ENCODE measurements at regions not wholly inside any gene's neighbourhood (a gene's known extent, or its start where the extent isn't known, plus 50 kb on each side); places are given as distances from the start of the nearest gene placed in this dataset.
A peak's percentile ranks its signal among the peaks of the same experiment; 100 is the strongest.
"Not testable (repeated sequence)": the region's sequence is repeated elsewhere in the genome, so short reads cannot be mapped to it uniquely, and the experiment has no call there.

- DNase-seq, result no peak
Observed at GRCh38 chr3:34066999-34067398, 268.6 kb downstream of the PDCD6IP start.

GRCh38 chr3:34067536-34068051 lies 269.2 kb downstream of the PDCD6IP start:
- DNase-seq, result no peak

GRCh38 chr3:34068505-34068904 lies 270.1 kb downstream of the PDCD6IP start:
- no peak for DNase-seq

- DNase-seq, result no peak
Observed at GRCh38 chr3:34070831-34071585, 272.6 kb downstream of the PDCD6IP start.

- no peak for DNase-seq
Observed at GRCh38 chr3:34072297-34072696, 273.9 kb downstream of the PDCD6IP start.

- DNase-seq, result no peak
Observed at GRCh38 chr3:34073111-34073510, 274.7 kb downstream of the PDCD6IP start.

GRCh38 chr3:34073961-34074360 lies 275.5 kb downstream of the PDCD6IP start:
- DNase-seq, result no peak

GRCh38 chr3:34075975-34076374 lies 277.5 kb downstream of the PDCD6IP start:
- no peak for DNase-seq

GRCh38 chr3:34077417-34078195 lies 279.2 kb downstream of the PDCD6IP start:
- no peak for DNase-seq

- no peak for DNase-seq
Observed at GRCh38 chr3:34078418-34078817, 280.0 kb downstream of the PDCD6IP start.

GRCh38 chr3:34079849-34080248 lies 281.4 kb downstream of the PDCD6IP start:
- not testable (repeated sequence) for DNase-seq

- not testable (repeated sequence) for DNase-seq
Observed at GRCh38 chr3:34090379-34090778, 291.9 kb downstream of the PDCD6IP start.

GRCh38 chr3:34090876-34091275 lies 292.4 kb downstream of the PDCD6IP start:
- DNase-seq, result no peak

- not testable (repeated sequence) for DNase-seq
Observed at GRCh38 chr3:34094280-34094679, 295.9 kb downstream of the PDCD6IP start.

- DNase-seq, result no peak
Observed at GRCh38 chr3:34102288-34102687, 303.9 kb downstream of the PDCD6IP start.

- DNase-seq, result no peak
Observed at GRCh38 chr3:34106379-34106778, 307.9 kb downstream of the PDCD6IP start.

GRCh38 chr3:34106879-34107278 lies 308.4 kb downstream of the PDCD6IP start:
- no peak for DNase-seq

GRCh38 chr3:34107669-34108068 lies 309.2 kb downstream of the PDCD6IP start:
- DNase-seq, result no peak

GRCh38 chr3:34109021-34109420 lies 310.6 kb downstream of the PDCD6IP start:
- no peak for DNase-seq

- no peak for DNase-seq
Observed at GRCh38 chr3:34109846-34110245, 311.4 kb downstream of the PDCD6IP start.

GRCh38 chr3:34111361-34111760 lies 312.9 kb downstream of the PDCD6IP start:
- no peak for DNase-seq

GRCh38 chr3:34112261-34112660 lies 313.8 kb downstream of the PDCD6IP start:
- not testable (repeated sequence) for DNase-seq

- DNase-seq, result no peak
Observed at GRCh38 chr3:34131091-34131490, 332.7 kb downstream of the PDCD6IP start.

GRCh38 chr3:34132069-34132692 lies 333.8 kb downstream of the PDCD6IP start:
- peak; percentile 12 for DNase-seq
